Mesendoderm (in vitro differentiated cells): ENCODE measurements at regions not wholly inside any gene's neighbourhood (a gene's known extent, or its start where the extent isn't known, plus 50 kb on each side); places are given as distances from the start of the nearest gene placed in this dataset.

Experiments used
- DNase-seq: peaks from one replicate; pipeline ENCODE4 v3.0.0; 2013
- H2AK5ac ChIP-seq: 2 replicates; pipeline ENCODE4 v1.6.1; 2013; ENCODE audit warnings: low read length, inconsistent platforms
- H2BK120ac ChIP-seq: 2 replicates; pipeline ENCODE4 v1.6.1; 2013; ENCODE audit warnings: low read depth, mild to moderate bottlenecking, low read length, moderate library complexity, mixed read lengths
- H2BK15ac ChIP-seq: replicated peaks from 2 replicates; pipeline ENCODE4 v1.6.1; 2013; ENCODE audit warnings: low read depth, mild to moderate bottlenecking, moderate library complexity
- H2BK5ac ChIP-seq: 2 replicates; pipeline ENCODE4 v1.6.1; 2013; ENCODE audit warnings: low read length, inconsistent platforms
- H3K18ac ChIP-seq: 2 replicates; pipeline ENCODE4 v1.6.1; 2013; ENCODE audit warnings: mild to moderate bottlenecking, low read length, mixed read lengths
- H3K23ac ChIP-seq: one replicate; pipeline ENCODE4 v1.6.1; 2013; ENCODE audit warnings: low read length
- H3K27ac ChIP-seq: 2 replicates; pipeline ENCODE4 v1.5.1; 2013; ENCODE audit warnings: low read depth, mild to moderate bottlenecking, inconsistent platforms, low read length, moderate library complexity
- H3K27me3 ChIP-seq: 2 replicates; pipeline ENCODE4 v1.6.1; 2013; ENCODE audit warnings: low read length, control low read depth, mild to moderate bottlenecking, inconsistent platforms; ENCODE audit not compliant: insufficient read depth, poor library complexity
- H3K36me3 ChIP-seq: 2 replicates; pipeline ENCODE4 v1.6.1; 2013; ENCODE audit warnings: low read length, inconsistent platforms; ENCODE audit not compliant: control insufficient read depth, insufficient read depth
- H3K4ac ChIP-seq: one replicate; pipeline ENCODE4 v1.6.1; 2013; ENCODE audit warnings: low read depth, mild to moderate bottlenecking, low read length, moderate library complexity
- H3K4me1 ChIP-seq: 2 replicates; pipeline ENCODE4 v1.6.1; 2013; ENCODE audit warnings: low read depth, low read length, inconsistent platforms; ENCODE audit not compliant: control insufficient read depth
- H3K4me2 ChIP-seq: 2 replicates; pipeline ENCODE4 v1.6.1; 2013; ENCODE audit warnings: low read length
- H3K4me3 ChIP-seq: 2 replicates; pipeline ENCODE4 v1.5.1; 2013; ENCODE audit warnings: mild to moderate bottlenecking, low read length
- H3K56ac ChIP-seq: one replicate; pipeline ENCODE4 v1.6.1; 2013; ENCODE audit warnings: low read length
- H3K79me1 ChIP-seq: 2 replicates; pipeline ENCODE4 v1.6.1; 2013; ENCODE audit warnings: low read length, inconsistent platforms
- H3K79me2 ChIP-seq: 2 replicates; pipeline ENCODE4 v1.6.1; 2013; ENCODE audit warnings: mild to moderate bottlenecking, low read length; ENCODE audit not compliant: control insufficient read depth, insufficient read depth
- H3K9ac ChIP-seq: 2 replicates; pipeline ENCODE4 v1.6.1; 2013; ENCODE audit warnings: low read length, inconsistent platforms
- H4K5ac ChIP-seq: one replicate; pipeline ENCODE4 v1.6.1; 2013; ENCODE audit warnings: low read length
- H4K8ac ChIP-seq: one replicate; pipeline ENCODE4 v1.6.1; 2013; ENCODE audit warnings: low read depth, mild to moderate bottlenecking, control low read depth, low read length, moderate library complexity
- WGBS: extraction: QIAGEN DNeasy Blood & Tissue Kit; methylation state at CpG from one replicate; pipeline ENCODE4 v1.1.7; 2013; ENCODE audit warnings: low lambda C conversion rate, missing lambda C conversion rate; ENCODE audit not compliant: insufficient coverage; ENCODE audit errors: extremely low coverage; 5-methylcytosine and 5-hydroxymethylcytosine counted together

GRCh38 chr14:44771496-44771895 is 190.3 kb downstream of the KLHL28 start:
- DNase-seq: peak; percentile 27
- H3K4me3 ChIP-seq: no peak overlapping the region
- no peak overlapping the region for H2BK15ac ChIP-seq
- H3K27me3 ChIP-seq: no peaks in the 10 kb centered on the region
- H3K79me2 ChIP-seq: no peaks in the 10 kb centered on the region
- no peak overlapping the region for H3K56ac ChIP-seq
- no peak overlapping the region for H4K5ac ChIP-seq
- no peaks in the 10 kb centered on the region for H3K79me1 ChIP-seq
- H2BK120ac ChIP-seq: no peak overlapping the region
- no peak overlapping the region for H4K8ac ChIP-seq
- H3K23ac ChIP-seq: no peak overlapping the region
- no peak overlapping the region for H3K27ac ChIP-seq
- H3K4me2 ChIP-seq: no peak overlapping the region
- no CpG with 5 or more reads among the region's 1 CpG for whole genome bisulfite sequencing
- H3K4me1 ChIP-seq: peaks cover 4% of the 10 kb centered on the region
- H3K18ac ChIP-seq: no peak overlapping the region
- H2BK5ac ChIP-seq: no peak overlapping the region
- no peak overlapping the region for H2AK5ac ChIP-seq
- H3K9ac ChIP-seq: no peak overlapping the region
- H3K4ac ChIP-seq: no peak overlapping the region
- no peaks in the 10 kb centered on the region for H3K36me3 ChIP-seq

GRCh38 chr14:44770201-44770600 is 191.5 kb downstream of the KLHL28 start:
- no peaks in the 10 kb centered on the region for H3K79me1 ChIP-seq
- H3K56ac ChIP-seq: no peak overlapping the region
- no peak overlapping the region for H3K23ac ChIP-seq
- WGBS: no CpG with 5 or more reads among the region's 3 CpGs
- H3K18ac ChIP-seq: no peak overlapping the region
- no peaks in the 10 kb centered on the region for H3K27me3 ChIP-seq
- H2BK120ac ChIP-seq: no peak overlapping the region
- no peak for DNase-seq
- H2AK5ac ChIP-seq: no peak overlapping the region
- peaks cover 4% of the 10 kb centered on the region for H3K4me1 ChIP-seq
- no peak overlapping the region for H3K27ac ChIP-seq
- H2BK5ac ChIP-seq: no peak overlapping the region
- no peak overlapping the region for H3K9ac ChIP-seq
- no peaks in the 10 kb centered on the region for H3K36me3 ChIP-seq
- H2BK15ac ChIP-seq: no peak overlapping the region
- H4K8ac ChIP-seq: no peak overlapping the region
- H3K4ac ChIP-seq: no peak overlapping the region
- no peaks in the 10 kb centered on the region for H3K79me2 ChIP-seq
- no peak overlapping the region for H4K5ac ChIP-seq
- no peak overlapping the region for H3K4me2 ChIP-seq
- no peak overlapping the region for H3K4me3 ChIP-seq

GRCh38 chr14:44768935-44769334 is 192.8 kb downstream of the KLHL28 start:
- Histone ChIP-seq H3K9ac (no peak overlapping the region), H2BK5ac (no peak overlapping the region), H4K8ac (no peak overlapping the region), H3K27me3 (no peaks in the 10 kb centered on the region), H2AK5ac (no peak overlapping the region), H3K36me3 (no peaks in the 10 kb centered on the region), H3K4me2 (no peak overlapping the region), H3K56ac (no peak overlapping the region), H3K23ac (no peak overlapping the region), H2BK120ac (no peak overlapping the region), H2BK15ac (peak overlapping the region; percentile 74), H4K5ac (no peak overlapping the region), H3K4ac (no peak overlapping the region), H3K27ac (no peak overlapping the region), H3K4me3 (no peak overlapping the region), H3K18ac (no peak overlapping the region), H3K79me2 (no peaks in the 10 kb centered on the region), H3K4me1 (peaks cover 4% of the 10 kb centered on the region), H3K79me1 (no peaks in the 10 kb centered on the region)
- WGBS: no CpG with 5 or more reads among the region's 1 CpG
- no peak for DNase-seq

GRCh38 chr14:44767646-44768173 is 194.0 kb downstream of the KLHL28 start:
- Histone ChIP-seq H3K4me1 (peaks cover 4% of the 10 kb centered on the region), H3K27ac (no peak overlapping the region), H3K18ac (peak overlapping the region; percentile 64), H3K56ac (no peak overlapping the region), H3K79me2 (no peaks in the 10 kb centered on the region), H2BK5ac (no peak overlapping the region), H3K36me3 (no peaks in the 10 kb centered on the region), H3K23ac (no peak overlapping the region), H3K9ac (no peak overlapping the region), H4K5ac (no peak overlapping the region), H3K4me2 (no peak overlapping the region), H3K4me3 (no peak overlapping the region), H3K27me3 (no peaks in the 10 kb centered on the region), H2AK5ac (no peak overlapping the region), H4K8ac (no peak overlapping the region), H2BK120ac (no peak overlapping the region), H3K4ac (no peak overlapping the region), H2BK15ac (peak overlapping the region; percentile 92), H3K79me1 (no peaks in the 10 kb centered on the region)
- WGBS: no CpG with 5 or more reads among the region's 5 CpGs
- peak; percentile 77 for DNase-seq

GRCh38 chr14:44766285-44766684 is 195.5 kb downstream of the KLHL28 start:
- H3K9ac ChIP-seq: no peak overlapping the region
- H3K18ac ChIP-seq: no peak overlapping the region
- no peak overlapping the region for H4K5ac ChIP-seq
- H3K79me2 ChIP-seq: no peaks in the 10 kb centered on the region
- H3K36me3 ChIP-seq: no peaks in the 10 kb centered on the region
- no peak overlapping the region for H3K4ac ChIP-seq
- no peak overlapping the region for H2BK15ac ChIP-seq
- no peak overlapping the region for H2BK120ac ChIP-seq
- DNase-seq: no peak
- H2AK5ac ChIP-seq: no peak overlapping the region
- no CpG with 5 or more reads among the region's 1 CpG for WGBS
- no peak overlapping the region for H2BK5ac ChIP-seq
- peaks cover 4% of the 10 kb centered on the region for H3K4me1 ChIP-seq
- H3K27me3 ChIP-seq: no peaks in the 10 kb centered on the region
- no peak overlapping the region for H3K27ac ChIP-seq
- no peak overlapping the region for H4K8ac ChIP-seq
- no peak overlapping the region for H3K4me2 ChIP-seq
- no peak overlapping the region for H3K23ac ChIP-seq
- no peak overlapping the region for H3K4me3 ChIP-seq
- no peak overlapping the region for H3K56ac ChIP-seq
- no peaks in the 10 kb centered on the region for H3K79me1 ChIP-seq

- no peak overlapping the region for H2BK15ac ChIP-seq
- no peak overlapping the region for H2BK120ac ChIP-seq
- no peak overlapping the region for H3K4me3 ChIP-seq
- no peak overlapping the region for H4K8ac ChIP-seq
- H3K4me1 ChIP-seq: peaks cover 4% of the 10 kb centered on the region
- H3K79me2 ChIP-seq: no peaks in the 10 kb centered on the region
- no peak for DNase-seq
- WGBS: no CpG with 5 or more reads among the region's 1 CpG
- H3K56ac ChIP-seq: no peak overlapping the region
- no peak overlapping the region for H3K9ac ChIP-seq
- H2AK5ac ChIP-seq: no peak overlapping the region
- no peaks in the 10 kb centered on the region for H3K36me3 ChIP-seq
- no peak overlapping the region for H3K23ac ChIP-seq
- no peaks in the 10 kb centered on the region for H3K79me1 ChIP-seq
- H3K27me3 ChIP-seq: no peaks in the 10 kb centered on the region
- no peak overlapping the region for H3K4ac ChIP-seq
- no peak overlapping the region for H2BK5ac ChIP-seq
- H3K4me2 ChIP-seq: no peak overlapping the region
- no peak overlapping the region for H3K27ac ChIP-seq
- no peak overlapping the region for H3K18ac ChIP-seq
- H4K5ac ChIP-seq: no peak overlapping the region
Measured at GRCh38 chr14:44763356-44763755, 198.4 kb downstream of the KLHL28 start.
